ENCODE measurements at regions not wholly inside any gene's neighbourhood (a gene's known extent, or its start where the extent isn't known, plus 50 kb on each side); places are given as distances from the start of the nearest gene placed in this dataset.
"Not testable (repeated sequence)": the region's sequence is repeated elsewhere in the genome, so short reads cannot be mapped to it uniquely, and the experiment has no call there.

GRCh38 chr12:116661341-116661740, 76.5 kb downstream of the SPRING1 start:
- DNase-seq (ENCODE audit: low read depth in 2 of 2) = no peak
- no peaks in the 10 kb centered on the region for H3K79me2 ChIP-seq (ENCODE audit: control insufficient read depth, insufficient read depth, low read length)
- TF ChIP-seq CTCF (conservative IDR thresholded peaks at IDR 0.05 in 1 of 2, IDR thresholded peaks at IDR 0.05 in 1 of 2; ENCODE audit: low read depth in 1 of 2, low read length in 2 of 2) = no peak
- no peak for TF ChIP-seq EZH2 (IDR thresholded peaks at IDR 0.05; ENCODE audit: low read length, missing control alignments)
- no peak overlapping the region for H2AFZ ChIP-seq (ENCODE audit: low read length)
- H3K4me3 ChIP-seq (replicated peaks in 1 of 4; ENCODE audit: control extremely low read depth in 1 of 4, insufficient read depth in 1 of 4, low read depth in 3 of 4, low read length in 4 of 4) = no peak overlapping the region
- no peak overlapping the region for H3K9ac ChIP-seq (ENCODE audit: insufficient read depth, low read length)
- no peaks in the 10 kb centered on the region for H3K36me3 ChIP-seq (ENCODE audit: control insufficient read depth, insufficient read depth, low read length)
- no peaks in the 10 kb centered on the region for H4K20me1 ChIP-seq (ENCODE audit: control insufficient read depth, extremely low read depth, insufficient read depth, low read length)
- H3K27ac ChIP-seq (ENCODE audit: insufficient read depth, low read length) = no peak overlapping the region
- peaks cover under 1% of the 10 kb centered on the region for H3K27me3 ChIP-seq (ENCODE audit: control insufficient read depth, insufficient read depth, low read length)
- H3K4me1 ChIP-seq (ENCODE audit: control insufficient read depth, extremely low read depth, insufficient read depth, low read length) = peaks cover 8% of the 10 kb centered on the region
- no peak overlapping the region for H3K4me2 ChIP-seq (ENCODE audit: extremely low read depth, insufficient read depth, low read length)
- no peaks in the 10 kb centered on the region for H3K9me3 ChIP-seq (ENCODE audit: control insufficient read depth, insufficient read depth, low read depth, low read length)

- not testable (repeated sequence) for H3K4me1 ChIP-seq (ENCODE audit: control insufficient read depth, extremely low read depth, insufficient read depth, low read length); H3K4me3 ChIP-seq (replicated peaks in 1 of 4; ENCODE audit: control extremely low read depth in 1 of 4, insufficient read depth in 1 of 4, low read depth in 3 of 4, low read length in 4 of 4); H3K27me3 ChIP-seq (ENCODE audit: control insufficient read depth, insufficient read depth, low read length); H3K36me3 ChIP-seq (ENCODE audit: control insufficient read depth, insufficient read depth, low read length); H3K4me2 ChIP-seq (ENCODE audit: extremely low read depth, insufficient read depth, low read length); DNase-seq (ENCODE audit: low read depth in 2 of 2); H2AFZ ChIP-seq (ENCODE audit: low read length); H3K9me3 ChIP-seq (ENCODE audit: control insufficient read depth, insufficient read depth, low read depth, low read length); H3K79me2 ChIP-seq (ENCODE audit: control insufficient read depth, insufficient read depth, low read length); H3K27ac ChIP-seq (ENCODE audit: insufficient read depth, low read length); H4K20me1 ChIP-seq (ENCODE audit: control insufficient read depth, extremely low read depth, insufficient read depth, low read length); H3K9ac ChIP-seq (ENCODE audit: insufficient read depth, low read length)
These were observed 77.1 kb downstream of the SPRING1 start for GRCh38 chr12:116660740-116661139.

- TF ChIP-seq CTCF (conservative IDR thresholded peaks at IDR 0.05 in 1 of 2, IDR thresholded peaks at IDR 0.05 in 1 of 2; ENCODE audit: low read depth in 1 of 2, low read length in 2 of 2) (no peak), EZH2 (IDR thresholded peaks at IDR 0.05; ENCODE audit: low read length, missing control alignments) (no peak)
- H3K4me3 ChIP-seq (replicated peaks in 1 of 4; ENCODE audit: control extremely low read depth in 1 of 4, insufficient read depth in 1 of 4, low read depth in 3 of 4, low read length in 4 of 4) = no peak overlapping the region
- H3K36me3 ChIP-seq (ENCODE audit: control insufficient read depth, insufficient read depth, low read length) = no peaks in the 10 kb centered on the region
- no peak overlapping the region for H3K4me2 ChIP-seq (ENCODE audit: extremely low read depth, insufficient read depth, low read length)
- peaks cover 8% of the 10 kb centered on the region for H3K4me1 ChIP-seq (ENCODE audit: control insufficient read depth, extremely low read depth, insufficient read depth, low read length)
- H3K79me2 ChIP-seq (ENCODE audit: control insufficient read depth, insufficient read depth, low read length) = no peaks in the 10 kb centered on the region
- H4K20me1 ChIP-seq (ENCODE audit: control insufficient read depth, extremely low read depth, insufficient read depth, low read length) = no peaks in the 10 kb centered on the region
- peak in 1 of 2 donors; percentile 80 for DNase-seq (ENCODE audit: low read depth in 2 of 2)
- no peaks in the 10 kb centered on the region for H3K9me3 ChIP-seq (ENCODE audit: control insufficient read depth, insufficient read depth, low read depth, low read length)
- H3K9ac ChIP-seq (ENCODE audit: insufficient read depth, low read length) = no peak overlapping the region
- H3K27ac ChIP-seq (ENCODE audit: insufficient read depth, low read length) = no peak overlapping the region
- no peak overlapping the region for H2AFZ ChIP-seq (ENCODE audit: low read length)
- H3K27me3 ChIP-seq (ENCODE audit: control insufficient read depth, insufficient read depth, low read length) = peaks cover 8% of the 10 kb centered on the region
These were observed 77.9 kb downstream of the SPRING1 start for GRCh38 chr12:116659771-116660481.

Measured in fibroblast of lung (primary cell).